Fibroblast of villous mesenchyme (primary cell): ENCODE measurements at regions not wholly inside any gene's neighbourhood (a gene's known extent, or its start where the extent isn't known, plus 50 kb on each side); places are given as distances from the start of the nearest gene placed in this dataset.

ENCODE experiments used
- DNase-seq: peaks from one replicate; pipeline ENCODE4 v3.0.0-alpha.2; 2010; ENCODE audit warnings: low read depth
- H3K4me3 ChIP-seq: 2 replicates; pipeline ENCODE4 v1.5.1; 2011; ENCODE audit warnings: low read depth, mild to moderate bottlenecking, low read length
- CTCF ChIP-seq: IDR thresholded peaks from 2 replicates; pipeline ENCODE4 v1.5.1; 2012; ENCODE audit warnings: low read depth, mild to moderate bottlenecking, low read length; ENCODE audit not compliant: insufficient read depth

DNA sequence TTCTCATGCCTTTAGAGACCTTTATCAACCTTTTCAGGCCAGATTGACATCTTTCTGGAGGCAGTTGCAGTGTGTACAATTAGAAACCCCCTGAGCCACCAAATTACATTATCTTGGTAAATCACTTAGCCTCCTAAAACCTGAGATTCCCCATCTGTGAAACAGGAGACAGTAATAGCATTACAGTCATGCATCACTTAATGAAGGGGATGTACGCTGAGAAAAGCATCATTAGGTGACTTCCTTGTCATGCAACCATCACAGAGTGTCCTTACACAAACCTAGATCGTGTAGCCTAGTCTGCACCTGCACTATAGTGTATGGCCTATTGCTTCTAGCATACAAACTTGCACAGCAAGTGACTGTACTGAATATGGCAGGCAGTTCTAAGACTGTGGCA, 400.8 kb upstream of the CNTN3 start:
- no peak for TF ChIP-seq CTCF
- H3K4me3 ChIP-seq = no peak overlapping the region
- no peak for DNase-seq

DNA sequence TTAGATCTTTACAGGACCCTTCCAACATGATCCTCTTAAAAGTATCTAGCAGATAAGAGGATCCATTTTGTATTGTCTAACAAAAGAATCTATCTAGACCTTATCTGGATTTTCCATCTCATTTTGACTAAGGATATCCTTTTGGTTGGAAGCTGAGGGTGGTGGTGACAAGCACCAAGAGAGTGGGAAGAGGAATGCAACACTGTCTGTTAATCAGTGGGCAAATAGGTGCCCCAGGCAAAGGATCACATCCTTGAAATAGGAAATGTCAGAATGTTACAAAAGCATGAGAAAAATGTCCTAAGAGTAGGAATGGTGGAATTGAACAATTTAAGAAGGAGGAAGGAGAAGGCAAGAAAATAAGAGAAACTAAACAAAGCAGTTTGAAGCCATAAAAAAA, 420.7 kb upstream of the CNTN3 start:
- H3K4me3 ChIP-seq = no peak overlapping the region
- TF ChIP-seq CTCF = no peak
- DNase-seq = no peak

GRCh38 chr3:75042941-75043340, 428.5 kb upstream of the CNTN3 start:
- DNase-seq = no peak
- no peak for TF ChIP-seq CTCF
- H3K4me3 ChIP-seq = no peak overlapping the region

GRCh38 chr3:75048650-75049049, 434.2 kb upstream of the CNTN3 start:
- TF ChIP-seq CTCF = no peak
- DNase-seq = no peak
- H3K4me3 ChIP-seq = no peak overlapping the region

GRCh38 chr3:75049533-75049932, 435.1 kb upstream of the CNTN3 start:
- no peak for DNase-seq
- TF ChIP-seq CTCF = no peak

GRCh38 chr3:75059120-75059519, 444.7 kb upstream of the CNTN3 start:
- TF ChIP-seq CTCF = no peak
- H3K4me3 ChIP-seq = no peak overlapping the region
- DNase-seq = no peak

More at GRCh38 chr3:75049533-75049932, 435.1 kb upstream of the CNTN3 start:
- H3K4me3 ChIP-seq = no peak overlapping the region

- H3K4me3 ChIP-seq = no peak overlapping the region
- TF ChIP-seq CTCF = no peak
- no peak for DNase-seq
Measured at GRCh38 chr3:75061806-75062205, 447.3 kb upstream of the CNTN3 start.
